ENCODE measurements at regions not wholly inside any gene's neighbourhood (a gene's known extent, or its start where the extent isn't known, plus 50 kb on each side); places are given as distances from the start of the nearest gene placed in this dataset.

GRCh38 chr6:23034926-23035325 is 465.6 kb downstream of the HDGFL1 start:
- DNase-seq = no peak

DNA sequence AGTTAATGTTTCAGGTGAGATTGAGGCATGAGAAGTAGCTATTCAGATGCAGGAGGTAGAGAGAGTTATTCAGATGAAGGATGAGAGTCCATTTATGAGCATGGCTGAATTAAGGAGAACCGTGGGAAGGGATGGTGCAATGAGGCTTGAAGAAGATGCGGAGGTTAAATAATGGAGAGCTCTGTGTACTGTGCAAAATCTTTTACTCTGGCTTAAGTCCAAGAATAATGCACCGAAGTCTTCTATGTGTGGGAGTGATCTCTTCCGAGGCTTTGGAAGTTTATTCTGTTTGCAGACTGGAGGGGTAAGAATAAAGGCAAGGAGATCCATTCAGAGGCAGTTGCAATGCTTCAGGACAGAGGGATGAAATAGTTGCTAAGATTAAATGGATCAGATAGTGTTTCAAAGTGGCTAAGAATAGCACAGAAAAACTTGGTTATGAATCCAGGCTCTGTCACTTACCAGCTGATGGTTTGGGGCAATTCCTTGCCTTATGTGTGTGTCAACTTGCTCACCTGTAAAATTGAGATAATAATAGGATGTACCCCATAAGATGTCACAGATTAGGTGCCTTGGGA is 467.1 kb downstream of the HDGFL1 start:
- no peak for DNase-seq

GRCh38 chr6:23040899-23041298 is 471.5 kb downstream of the HDGFL1 start:
- DNase-seq = no peak

GRCh38 chr6:23045280-23045679 is 475.9 kb downstream of the HDGFL1 start:
- no peak for DNase-seq

GRCh38 chr6:23055523-23055922 is 486.2 kb downstream of the HDGFL1 start:
- no peak for DNase-seq

- no peak for DNase-seq
Observed at GRCh38 chr6:23073821-23074220, 504.5 kb downstream of the HDGFL1 start.

DNA sequence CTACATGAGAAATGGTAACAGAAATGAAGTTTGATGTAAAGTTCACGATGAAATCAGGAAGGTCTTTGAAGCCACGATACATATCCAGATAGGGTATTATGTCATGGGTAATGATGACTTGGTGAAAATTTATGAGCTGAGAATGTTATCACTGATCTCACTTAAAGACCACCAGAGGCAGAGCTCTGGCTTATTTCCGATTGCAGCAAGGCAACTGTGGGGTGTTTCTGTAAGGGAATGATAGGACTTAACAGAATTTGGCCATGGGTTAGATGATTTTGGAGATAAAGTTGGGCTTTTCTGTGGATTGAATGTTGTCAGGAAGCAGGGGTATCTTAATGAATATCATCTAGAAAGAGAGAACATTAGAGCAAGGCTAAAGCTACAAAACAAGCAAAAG is 508.4 kb downstream of the HDGFL1 start:
- no peak for DNase-seq

DNA sequence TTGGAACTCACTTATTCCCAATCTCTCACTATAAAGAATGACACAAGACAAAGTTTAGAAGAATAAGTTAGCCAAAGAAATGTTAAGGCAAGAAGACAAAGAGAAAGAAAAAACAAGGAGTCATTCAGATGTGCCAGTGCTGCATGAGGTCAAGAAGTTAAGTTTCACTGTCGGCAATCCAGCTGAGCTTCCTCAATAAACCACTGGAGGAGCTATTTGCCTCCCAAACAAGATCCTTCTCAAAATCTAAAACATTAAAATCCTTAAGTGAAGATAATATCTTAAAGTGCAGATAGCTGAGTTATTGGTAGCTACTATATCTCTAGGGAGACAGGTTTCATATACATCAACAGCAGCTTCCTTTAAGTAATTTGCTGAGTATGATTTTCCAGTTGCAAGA is 512.3 kb downstream of the HDGFL1 start:
- DNase-seq = no peak

GRCh38 chr6:23086100-23086499 is 516.7 kb downstream of the HDGFL1 start:
- DNase-seq = no peak

DNA sequence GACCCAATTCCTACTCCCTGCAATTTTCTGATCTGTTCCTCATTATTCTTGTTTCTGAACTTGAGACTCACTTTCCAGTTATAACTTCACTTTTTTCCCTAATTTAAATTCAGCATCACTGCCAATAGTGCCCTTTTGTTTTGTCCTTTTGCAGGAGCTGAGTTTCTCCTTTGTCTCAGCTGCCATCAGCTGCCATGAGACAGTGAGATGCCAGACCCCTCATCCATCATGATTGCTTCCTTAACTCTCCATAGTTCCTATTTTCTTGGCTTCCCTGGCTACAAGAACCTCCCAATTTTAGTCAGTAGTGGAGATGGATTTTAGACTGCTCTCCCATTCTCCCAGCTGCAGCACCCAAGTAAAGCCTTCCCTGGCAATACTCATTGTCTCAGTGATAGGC is 518.1 kb downstream of the HDGFL1 start:
- DNase-seq = no peak

- no peak for DNase-seq
Observed at GRCh38 chr6:23088761-23089160, 519.4 kb downstream of the HDGFL1 start.

- no peak for DNase-seq
Observed at GRCh38 chr6:23089981-23090380, 520.6 kb downstream of the HDGFL1 start.

- no peak for DNase-seq
Observed at GRCh38 chr6:23091795-23092194, 522.4 kb downstream of the HDGFL1 start.

DNA sequence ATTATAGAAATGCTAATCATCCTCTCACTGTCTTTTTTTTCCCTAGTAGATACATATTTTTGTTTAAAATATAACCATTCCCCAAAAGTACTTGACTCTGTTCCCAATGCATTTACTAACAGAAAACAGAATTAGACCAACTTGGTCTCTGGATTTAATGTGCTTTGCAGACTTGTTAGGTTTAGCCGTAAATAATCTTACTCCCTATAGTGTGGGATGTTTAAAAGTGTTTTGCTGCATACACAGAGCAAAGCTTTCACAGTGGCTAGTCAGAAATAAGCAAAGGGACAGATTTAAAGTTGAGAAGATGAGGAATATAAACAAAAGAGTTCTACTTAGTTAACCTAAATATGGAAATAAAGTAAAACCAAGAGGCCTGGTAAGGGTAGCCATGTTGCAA is 527.5 kb downstream of the HDGFL1 start:
- DNase-seq = no peak

GRCh38 chr6:23097566-23097965 is 528.2 kb downstream of the HDGFL1 start:
- DNase-seq = no peak

- DNase-seq = no peak
Observed at GRCh38 chr6:23106951-23107350, 537.6 kb downstream of the HDGFL1 start.

- DNase-seq = no peak
Observed at GRCh38 chr6:23111984-23112383, 542.6 kb downstream of the HDGFL1 start.

- DNase-seq = no peak
Observed at GRCh38 chr6:23114812-23115504, 545.6 kb downstream of the HDGFL1 start.

DNA sequence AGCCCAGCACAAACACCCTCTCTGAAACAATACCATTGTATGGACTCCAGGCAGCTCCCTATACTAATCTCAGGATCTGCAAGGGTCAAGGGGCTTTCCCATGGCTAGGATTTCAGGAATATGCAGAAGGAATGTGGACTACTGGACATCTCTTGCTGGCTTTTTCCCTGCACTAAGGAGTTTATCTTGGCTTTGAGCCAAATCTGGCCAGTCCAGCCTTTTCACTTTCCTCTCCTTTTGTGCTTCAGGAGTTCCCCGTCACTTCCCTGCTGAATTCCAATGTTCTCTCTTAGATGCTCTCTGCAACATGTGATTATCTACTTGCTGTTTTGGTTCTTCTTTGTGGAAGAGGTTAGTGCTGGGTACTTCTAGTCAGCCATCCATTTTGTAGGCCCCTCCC is 568.2 kb downstream of the HDGFL1 start:
- no peak for DNase-seq

DNA sequence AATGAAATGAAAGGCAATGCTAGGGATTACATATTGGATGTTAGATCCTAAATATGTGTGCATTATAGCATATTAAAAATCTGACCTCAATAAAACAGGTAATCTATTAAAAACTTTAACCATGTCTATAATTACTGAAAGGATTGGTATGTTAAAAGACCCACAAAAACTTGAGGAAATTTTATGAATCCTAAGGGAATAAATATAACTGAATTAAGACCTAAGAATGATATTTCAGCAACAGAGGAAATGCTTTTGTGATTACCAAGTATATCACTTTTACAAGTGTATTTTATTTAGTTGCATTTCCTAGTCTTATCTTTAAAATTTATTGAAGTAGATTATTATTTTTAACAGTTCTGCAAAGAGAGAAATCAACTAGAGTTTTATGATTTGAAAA is 571.5 kb downstream of the HDGFL1 start:
- no peak for DNase-seq

GRCh38 chr6:23145781-23146180 is 576.4 kb downstream of the HDGFL1 start:
- no peak for DNase-seq

- DNase-seq = no peak
Observed at GRCh38 chr6:23154159-23154558, 584.8 kb downstream of the HDGFL1 start.

DNA sequence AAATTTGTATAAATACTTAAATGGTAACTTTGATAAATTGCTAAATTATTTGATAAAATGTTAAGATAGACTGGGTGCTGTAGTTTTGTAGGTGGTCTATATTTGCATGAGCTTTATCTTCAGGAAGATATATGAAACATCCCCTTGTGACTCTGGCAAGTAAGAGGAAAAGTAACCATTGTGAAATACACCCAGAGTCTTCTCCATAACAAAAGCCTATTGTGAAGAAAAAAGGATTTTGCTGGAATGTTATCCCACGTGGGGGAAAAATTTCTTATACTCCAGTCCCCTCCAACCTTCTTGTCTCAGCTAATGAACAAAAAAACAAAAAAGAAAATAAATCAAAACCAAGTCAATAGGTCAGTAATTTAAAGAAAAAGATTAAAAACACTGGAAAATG is 600.7 kb downstream of the HDGFL1 start:
- DNase-seq = no peak

DNA sequence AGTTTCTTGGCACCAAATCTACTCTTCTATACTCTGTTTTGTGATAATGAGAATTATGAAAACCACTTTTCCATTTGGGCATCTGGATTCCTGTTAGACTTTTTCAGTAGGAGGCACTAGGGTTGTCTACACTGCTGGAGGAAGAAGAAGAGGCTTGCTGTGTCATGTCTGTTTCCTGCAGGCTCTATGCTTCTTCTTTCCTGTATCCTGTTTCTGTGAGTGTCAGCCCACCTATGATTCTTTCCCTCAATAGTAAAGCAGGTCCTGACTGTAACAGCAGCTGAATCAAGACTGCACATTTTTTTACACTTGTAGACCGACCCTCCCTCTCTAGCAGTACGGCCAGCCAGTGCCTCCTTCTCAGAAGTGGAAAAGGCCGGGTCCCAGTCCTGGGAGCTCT is 603.9 kb downstream of the HDGFL1 start:
- no peak for DNase-seq

DNA sequence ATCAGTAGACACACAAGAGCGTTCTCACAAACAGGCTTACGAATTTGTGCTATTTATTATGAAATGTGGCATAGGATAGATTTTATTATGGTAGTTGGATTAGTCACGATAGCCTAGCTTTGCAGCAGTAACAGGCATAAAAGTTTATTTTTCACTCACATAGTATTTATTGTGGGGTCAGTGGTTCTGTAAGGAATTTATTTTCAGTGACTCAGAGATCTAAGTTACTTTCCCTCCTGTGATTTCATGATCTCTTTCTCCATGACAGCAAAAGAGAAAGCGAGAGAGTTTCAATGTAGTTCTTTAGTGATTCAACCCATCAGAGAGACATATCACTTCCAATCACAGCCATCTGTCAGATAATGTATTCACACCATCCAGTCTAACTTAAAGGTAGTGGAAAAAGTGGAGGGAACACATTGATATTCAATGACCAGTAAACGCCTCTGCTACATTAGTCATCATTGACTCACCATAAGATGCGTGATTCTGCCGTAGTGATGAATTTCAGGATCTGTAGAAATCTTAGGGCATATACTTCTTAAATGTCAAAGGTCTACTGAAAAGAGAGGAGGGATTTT is 605.5 kb downstream of the HDGFL1 start:
- no peak for DNase-seq
